B cell (primary cell): ENCODE measurements at regions not wholly inside any gene's neighbourhood (a gene's known extent, or its start where the extent isn't known, plus 50 kb on each side); places are given as distances from the start of the nearest gene placed in this dataset.

Experiments used
- CTCF ChIP-seq: fragments of 200-600 bp; IDR thresholded peaks from one replicate; pipeline ENCODE4 v1.8.0; 2022; ENCODE audit warnings: antibody characterized with exemption, mild to moderate bottlenecking
- EZH2 ChIP-seq: IDR thresholded peaks from 2 replicates; pipeline ENCODE4 v1.6.1; 2012; ENCODE audit warnings: borderline replicate concordance, low read depth, mild to moderate bottlenecking, moderate library complexity, low read length; ENCODE audit not compliant: insufficient read depth, poor library complexity, severe bottlenecking

GRCh38 chr2:114185501-114185900, 256.9 kb upstream of the DPP10 start:
- TF ChIP-seq CTCF (no peak), EZH2 (no peak)
